Uterus (tissue), 3 donors: ENCODE measurements at regions not wholly inside any gene's neighbourhood (a gene's known extent, or its start where the extent isn't known, plus 50 kb on each side); places are given as distances from the start of the nearest gene placed in this dataset.

Experiments used
- DNase-seq, 2 donors: peaks; one replicate each; pipeline ENCODE4 v3.0.0-alpha.2; 2019 to 2020
- H3K27ac ChIP-seq, 2 donors: fragments of 200-600 bp; sonication (generic); 1 replicate in 1 of 2; 2 replicates in 1 of 2; pipeline ENCODE4 v1.5.1; 2016 to 2018
- H3K27me3 ChIP-seq, 2 donors: fragments of 200-600 bp; sonication (generic); one replicate each; pipeline ENCODE4 v1.5.1; 2018 to 2019; ENCODE audit warnings: control low read depth in 1 of 2
- H3K36me3 ChIP-seq, 2 donors: fragments of 200-600 bp; sonication (generic); one replicate each; pipeline ENCODE4 v1.5.1; 2019; ENCODE audit warnings: control low read depth in 1 of 2
- H3K4me1 ChIP-seq, 2 donors: fragments of 200-600 bp; sonication (generic); one replicate each; pipeline ENCODE4 v1.5.1; 2018 to 2019; ENCODE audit warnings: control low read depth in 1 of 2
- H3K4me3 ChIP-seq, 2 donors: fragments of 200-600 bp; sonication (generic); 1 replicate in 1 of 2; 2 replicates in 1 of 2; pipeline ENCODE4 v1.5.1; 2018 to 2019; ENCODE audit warnings: mild to moderate bottlenecking in 1 of 2
- H3K9me3 ChIP-seq, 2 donors: fragments of 200-600 bp; sonication (generic); one replicate each; pipeline ENCODE4 v1.5.1; 2019; ENCODE audit warnings: control low read depth in 1 of 2
- CTCF ChIP-seq, 4 experiments: fragments of 200-600 bp in 2 of 4; fragments of 450-650 bp in 2 of 4; sonication (generic) in 2 of 4; IDR thresholded peaks; one replicate each; pipeline ENCODE4 v1.5.1; 2016 to 2019; ENCODE audit warnings: antibody characterized with exemption in 4 of 4, mild to moderate bottlenecking in 2 of 4, moderate library complexity in 1 of 4
- POLR2A ChIP-seq, 2 donors: fragments of 450-650 bp; IDR thresholded peaks; one replicate each; pipeline ENCODE4 v1.6.1; 2016; ENCODE audit warnings: antibody characterized with exemption in 2 of 2, mild to moderate bottlenecking in 1 of 2, moderate library complexity in 1 of 2
- intact Hi-C: fragments of 100-400 bp; cut with DNase I; formaldehyde crosslinking; loops from one replicate; pipeline ENCODE4 v1.15.1; 2023; ENCODE audit warnings: low total_unique reads
- donor health status: DM: yes; HTN: yes; CAD: no.

GRCh38 chr1:216925962-216926625 is 202.9 kb upstream of the ESRRG start:
- TF ChIP-seq POLR2A (IDR thresholded peaks at IDR 0.05), result no peak
- TF ChIP-seq CTCF (IDR thresholded peaks at IDR 0.05), result no peak
- intact Hi-C loops, result no loop called here
- H3K9me3 ChIP-seq, result no peaks in the 10 kb centered on the region

DNA sequence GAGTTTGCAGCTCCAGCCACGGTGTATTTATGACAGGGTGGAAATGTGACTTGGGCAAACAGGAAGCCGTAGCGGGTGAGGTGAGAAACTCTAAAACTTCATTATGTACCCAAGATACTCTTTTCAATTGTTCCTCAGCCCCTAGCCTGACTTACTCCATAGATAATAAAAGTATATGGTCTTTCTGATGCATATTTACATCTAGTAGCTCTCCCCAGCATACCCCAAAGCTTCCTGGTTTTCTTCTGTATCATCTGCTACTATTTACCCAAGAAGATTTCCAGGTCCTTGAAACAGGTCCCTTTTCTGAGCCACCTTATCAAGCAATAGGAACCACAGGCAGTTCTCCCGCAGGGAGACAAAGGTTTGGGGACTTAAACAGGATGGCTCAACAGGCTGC is 201.5 kb upstream of the ESRRG start:
- no peak overlapping the region for H3K27ac ChIP-seq
- no peaks in the 10 kb centered on the region for H3K4me1 ChIP-seq
- H3K9me3 ChIP-seq, result no peaks in the 10 kb centered on the region
- intact Hi-C loops, result no loop called here
- no peak for DNase-seq
- no peak for TF ChIP-seq CTCF (IDR thresholded peaks at IDR 0.05)
- no peak for TF ChIP-seq POLR2A (IDR thresholded peaks at IDR 0.05)
- H3K4me3 ChIP-seq, result no peak overlapping the region
- no peaks in the 10 kb centered on the region for H3K36me3 ChIP-seq
- no peaks in the 10 kb centered on the region for H3K27me3 ChIP-seq

More at GRCh38 chr1:216925962-216926625, 202.9 kb upstream of the ESRRG start:
- Histone ChIP-seq H3K27ac (no peak overlapping the region), H3K27me3 (no peaks in the 10 kb centered on the region), H3K36me3 (no peaks in the 10 kb centered on the region), H3K4me1 (no peaks in the 10 kb centered on the region), H3K4me3 (no peak overlapping the region)
- DNase-seq, result no peak

DNA sequence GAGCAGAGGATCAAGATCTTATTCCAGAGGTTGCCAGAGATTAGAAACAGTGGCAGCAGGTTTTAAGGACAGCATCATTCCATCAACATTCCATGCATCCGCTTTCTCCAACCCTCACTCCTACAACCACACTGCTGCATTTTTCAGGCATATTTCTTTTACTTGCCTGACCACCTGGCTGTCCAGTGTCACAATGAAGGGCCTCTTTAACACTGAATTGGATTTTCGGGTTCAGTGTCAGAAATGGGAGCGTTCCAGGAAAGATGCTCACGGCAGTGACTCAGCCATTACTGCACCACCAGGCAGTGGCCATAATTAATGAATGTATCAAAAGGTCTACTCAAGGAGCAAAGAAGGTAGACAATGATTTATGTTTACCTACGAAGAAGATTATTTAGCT is 200.4 kb upstream of the ESRRG start:
- DNase-seq, result no peak
- Histone ChIP-seq H3K27me3 (no peaks in the 10 kb centered on the region), H3K4me3 (no peak overlapping the region), H3K27ac (no peak overlapping the region), H3K9me3 (no peaks in the 10 kb centered on the region), H3K4me1 (no peaks in the 10 kb centered on the region), H3K36me3 (no peaks in the 10 kb centered on the region)
- TF ChIP-seq CTCF (IDR thresholded peaks at IDR 0.05) (no peak), POLR2A (IDR thresholded peaks at IDR 0.05) (no peak)
- intact Hi-C loops, result no loop called here

DNA sequence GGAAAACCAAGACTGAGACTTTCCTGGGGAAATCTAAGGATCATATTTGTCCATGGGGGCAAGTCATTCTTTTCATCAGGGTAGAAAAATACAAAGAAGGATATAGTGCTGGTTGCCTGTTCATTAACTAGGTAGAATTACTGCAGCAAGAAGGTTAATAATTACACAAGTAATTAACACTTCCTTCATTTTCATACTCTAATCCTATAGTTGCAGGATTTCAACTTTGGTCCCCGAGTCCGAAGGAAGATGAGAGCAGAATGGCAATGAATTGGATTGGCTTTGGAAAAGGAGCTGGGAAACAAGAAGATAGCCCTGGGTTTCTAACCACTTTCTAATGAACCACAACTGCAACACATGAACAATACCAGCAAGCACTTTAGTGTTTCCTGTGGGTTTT is 199.2 kb upstream of the ESRRG start:
- Histone ChIP-seq H3K9me3 (no peaks in the 10 kb centered on the region), H3K27me3 (no peaks in the 10 kb centered on the region), H3K4me1 (no peaks in the 10 kb centered on the region), H3K4me3 (no peak overlapping the region), H3K27ac (no peak overlapping the region), H3K36me3 (no peaks in the 10 kb centered on the region)
- DNase-seq, result no peak
- intact Hi-C loops, result no loop called here
- TF ChIP-seq POLR2A (IDR thresholded peaks at IDR 0.05) (no peak), CTCF (IDR thresholded peaks at IDR 0.05) (no peak)

GRCh38 chr1:216921866-216922265 is 198.6 kb upstream of the ESRRG start:
- no peak overlapping the region for H3K4me3 ChIP-seq
- no peaks in the 10 kb centered on the region for H3K27me3 ChIP-seq
- no peaks in the 10 kb centered on the region for H3K4me1 ChIP-seq
- no peak overlapping the region for H3K27ac ChIP-seq
- no peak for TF ChIP-seq CTCF (IDR thresholded peaks at IDR 0.05)
- TF ChIP-seq POLR2A (IDR thresholded peaks at IDR 0.05), result no peak
- no peaks in the 10 kb centered on the region for H3K9me3 ChIP-seq
- intact Hi-C loops, result no loop called here
- no peak for DNase-seq
- H3K36me3 ChIP-seq, result no peaks in the 10 kb centered on the region
